PC-9 (cell line): ENCODE measurements at regions not wholly inside any gene's neighbourhood (a gene's known extent, or its start where the extent isn't known, plus 50 kb on each side); places are given as distances from the start of the nearest gene placed in this dataset.

ENCODE experiments used
- EZH2 ChIP-seq: fragments of 200-600 bp; sonication (generic); IDR thresholded peaks from 2 replicates; pipeline ENCODE4 v1.8.0; 2017; ENCODE audit warnings: antibody characterized with exemption, low read depth
- TF ChIP-seq, protein P1 (sequence below): fragments of 200-600 bp; sonication (generic); conservative IDR thresholded peaks from 2 replicates; pipeline ENCODE4 v1.6.1; 2017; ENCODE audit warnings: mixed run types, antibody characterized with exemption, mild to moderate bottlenecking, moderate library complexity

- TF ChIP-seq, protein P1, sequence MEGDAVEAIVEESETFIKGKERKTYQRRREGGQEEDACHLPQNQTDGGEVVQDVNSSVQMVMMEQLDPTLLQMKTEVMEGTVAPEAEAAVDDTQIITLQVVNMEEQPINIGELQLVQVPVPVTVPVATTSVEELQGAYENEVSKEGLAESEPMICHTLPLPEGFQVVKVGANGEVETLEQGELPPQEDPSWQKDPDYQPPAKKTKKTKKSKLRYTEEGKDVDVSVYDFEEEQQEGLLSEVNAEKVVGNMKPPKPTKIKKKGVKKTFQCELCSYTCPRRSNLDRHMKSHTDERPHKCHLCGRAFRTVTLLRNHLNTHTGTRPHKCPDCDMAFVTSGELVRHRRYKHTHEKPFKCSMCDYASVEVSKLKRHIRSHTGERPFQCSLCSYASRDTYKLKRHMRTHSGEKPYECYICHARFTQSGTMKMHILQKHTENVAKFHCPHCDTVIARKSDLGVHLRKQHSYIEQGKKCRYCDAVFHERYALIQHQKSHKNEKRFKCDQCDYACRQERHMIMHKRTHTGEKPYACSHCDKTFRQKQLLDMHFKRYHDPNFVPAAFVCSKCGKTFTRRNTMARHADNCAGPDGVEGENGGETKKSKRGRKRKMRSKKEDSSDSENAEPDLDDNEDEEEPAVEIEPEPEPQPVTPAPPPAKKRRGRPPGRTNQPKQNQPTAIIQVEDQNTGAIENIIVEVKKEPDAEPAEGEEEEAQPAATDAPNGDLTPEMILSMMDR, result no peak
- TF ChIP-seq EZH2, result no peak
Observed at GRCh38 chr9:90074316-90074962, 469.6 kb downstream of the GADD45G start.
